GM23338 (cell line): ENCODE measurements at regions not wholly inside any gene's neighbourhood (a gene's known extent, or its start where the extent isn't known, plus 50 kb on each side); places are given as distances from the start of the nearest gene placed in this dataset.

Experiments used
- ATAC-seq: fragments of 200-7000 bp; cut with Tn5 transposase; 3 replicates; pipeline ENCODE4 v1.9.1; 2020
- DNase-seq: peaks from one replicate; pipeline ENCODE4 v3.0.0-alpha.2; 2015; ENCODE audit warnings: low spot score
- H2AFZ ChIP-seq: fragments of 200-600 bp; sonication (generic); 2 replicates; pipeline ENCODE4 v1.8.0; 2016; ENCODE audit warnings: antibody characterized with exemption, mild to moderate bottlenecking, moderate library complexity
- H3F3A ChIP-seq: fragments of 200-600 bp; sonication (generic); replicated peaks from 2 replicates; pipeline ENCODE4 v1.8.0; 2017; ENCODE audit warnings: antibody characterized with exemption, mixed run types, low read depth
- H3K27ac ChIP-seq: fragments of 200-600 bp; sonication (generic); 2 replicates; pipeline ENCODE4 v1.6.1; 2016; ENCODE audit warnings: low read depth
- H3K27me3 ChIP-seq: fragments of 200-600 bp; sonication (generic); 2 replicates; pipeline ENCODE4 v1.8.0; 2016; ENCODE audit warnings: mild to moderate bottlenecking, mixed run types, moderate library complexity; ENCODE audit not compliant: insufficient read depth
- H3K36me3 ChIP-seq: fragments of 200-600 bp; sonication (generic); 2 replicates; pipeline ENCODE4 v1.8.0; 2016; ENCODE audit warnings: mild to moderate bottlenecking; ENCODE audit not compliant: insufficient read depth
- H3K4me1 ChIP-seq: fragments of 200-600 bp; sonication (generic); 2 replicates; pipeline ENCODE4 v1.8.0; 2016; ENCODE audit warnings: mild to moderate bottlenecking, moderate library complexity; ENCODE audit not compliant: insufficient read depth
- H3K4me2 ChIP-seq: fragments of 200-600 bp; sonication (generic); 2 replicates; pipeline ENCODE4 v1.7.1; 2017; ENCODE audit warnings: mixed run types
- H3K4me3 ChIP-seq: fragments of 200-600 bp; sonication (generic); 2 replicates; pipeline ENCODE4 v1.6.1; 2016; ENCODE audit warnings: mixed run types
- H3K79me2 ChIP-seq: fragments of 200-600 bp; sonication (generic); replicated peaks from 2 replicates; pipeline ENCODE4 v1.8.0; 2017; ENCODE audit warnings: mild to moderate bottlenecking; ENCODE audit not compliant: insufficient read depth
- H3K9me2 ChIP-seq: fragments of 200-600 bp; sonication (generic); 2 replicates; pipeline ENCODE4 v1.8.0; 2017; ENCODE audit not compliant: insufficient read depth
- H4K20me1 ChIP-seq: fragments of 200-600 bp; sonication (generic); replicated peaks from 2 replicates; pipeline ENCODE4 v1.8.0; 2017; ENCODE audit warnings: mild to moderate bottlenecking; ENCODE audit not compliant: insufficient read depth
- H3K27ac Mint-ChIP-seq: 2 replicates; pipeline ENCODE4 v1.8.0; 2020; ENCODE audit warnings: inconsistent platforms, mild to moderate bottlenecking, moderate library complexity, mixed read lengths
- H3K27me3 Mint-ChIP-seq: 3 replicates; pipeline ENCODE4 v1.8.0; 2022; ENCODE audit warnings: low read depth, mild to moderate bottlenecking, moderate library complexity, mixed read lengths, inconsistent platforms; ENCODE audit not compliant: insufficient read depth, poor library complexity
- H3K36me3 Mint-ChIP-seq: 3 replicates; pipeline ENCODE4 v1.8.0; 2021; ENCODE audit warnings: low read depth, mild to moderate bottlenecking, inconsistent platforms, moderate library complexity, mixed read lengths
- H3K4me1 Mint-ChIP-seq: 3 replicates; pipeline ENCODE4 v1.8.0; 2020; ENCODE audit warnings: mild to moderate bottlenecking, inconsistent platforms, mixed read lengths
- H3K4me3 Mint-ChIP-seq: 3 replicates; pipeline ENCODE4 v1.8.0; 2021; ENCODE audit warnings: moderate library complexity, mild to moderate bottlenecking, inconsistent platforms, mixed read lengths
- H3K9me3 Mint-ChIP-seq: 3 replicates; pipeline ENCODE4 v1.8.0; 2020; ENCODE audit warnings: moderate library complexity, mild to moderate bottlenecking, inconsistent platforms, mixed read lengths
- CREB1 ChIP-seq: fragments of 250-450 bp; sonication (Bioruptor Pico); IDR thresholded peaks from 2 replicates; pipeline ENCODE4 v1.5.0; 2020; ENCODE audit warnings: low read depth, mild to moderate bottlenecking, moderate library complexity
- CTCF ChIP-seq, 2 experiments: fragments of 200-600 bp in 1 of 2; sonication (generic) in 1 of 2; conservative IDR thresholded peaks; 2 replicates each; pipeline versions ENCODE4 v1.5.1 to v1.6.1; 2016 to 2017; ENCODE audit warnings: antibody characterized with exemption in 2 of 2, low read depth in 2 of 2, mild to moderate bottlenecking in 2 of 2, moderate library complexity in 1 of 2
- ETS1 ChIP-seq: IDR thresholded peaks from 2 replicates; pipeline ENCODE4 v1.6.1; 2016; ENCODE audit warnings: antibody characterized with exemption
- EZH2 ChIP-seq: fragments of 200-600 bp; sonication (generic); IDR thresholded peaks from one replicate; pipeline ENCODE4 v1.8.0; 2017; ENCODE audit warnings: antibody characterized with exemption, mild to moderate bottlenecking, low read depth; ENCODE audit not compliant: unreplicated experiment
- EZH2phosphoT487 ChIP-seq: fragments of 200-600 bp; sonication (generic); IDR thresholded peaks from one replicate; pipeline ENCODE4 v1.8.1; 2018; ENCODE audit warnings: antibody characterized with exemption; ENCODE audit not compliant: unreplicated experiment
- JUNB ChIP-seq: IDR thresholded peaks from one replicate; pipeline ENCODE4 v1.6.1; 2016; ENCODE audit warnings: antibody characterized with exemption; ENCODE audit not compliant: unreplicated experiment
- NANOG ChIP-seq: IDR thresholded peaks from 2 replicates; pipeline ENCODE4 v1.6.1; 2016; ENCODE audit warnings: antibody characterized with exemption, borderline replicate concordance
- POLR2AphosphoS5 ChIP-seq: IDR thresholded peaks from 2 replicates; pipeline ENCODE4 v1.6.1; 2016; ENCODE audit warnings: antibody characterized with exemption, low read depth
- REST ChIP-seq: IDR thresholded peaks from one replicate; pipeline ENCODE4 v1.6.1; 2018; ENCODE audit warnings: antibody characterized with exemption; ENCODE audit not compliant: unreplicated experiment
- STAT1 ChIP-seq: IDR thresholded peaks from one replicate; pipeline ENCODE4 v1.6.1; 2016; ENCODE audit warnings: antibody characterized with exemption; ENCODE audit not compliant: unreplicated experiment
- ZNF114 ChIP-seq: fragments of 250-450 bp; sonication (Bioruptor Pico); IDR thresholded peaks from 2 replicates; pipeline ENCODE4 v1.5.0; 2020; ENCODE audit warnings: mild to moderate bottlenecking, moderate library complexity
- ZNF331 ChIP-seq: fragments of 250-450 bp; sonication (Bioruptor Pico); IDR thresholded peaks from 2 replicates; pipeline ENCODE4 v1.5.0; 2020; ENCODE audit warnings: low read depth, mild to moderate bottlenecking, moderate library complexity
- ZNF462 ChIP-seq: fragments of 250-450 bp; sonication (Bioruptor Pico); IDR thresholded peaks from 2 replicates; pipeline ENCODE4 v1.5.0; 2020; ENCODE audit warnings: mild to moderate bottlenecking, moderate library complexity

- H3K36me3 ChIP-seq = no peaks in the 10 kb centered on the region
- H3K27me3 Mint-ChIP-seq = no peaks in the 10 kb centered on the region
- H3K27me3 ChIP-seq = no peaks in the 10 kb centered on the region
- H3K4me3 Mint-ChIP-seq = no peak overlapping the region
- no peak overlapping the region for H3K4me2 ChIP-seq
- no peak for ATAC-seq
- H3K4me3 ChIP-seq = no peak overlapping the region
- no peaks in the 10 kb centered on the region for H3K9me2 ChIP-seq
- no peak overlapping the region for H3K27ac Mint-ChIP-seq
- TF ChIP-seq ZNF462 (CRISPR knock-in tag) (no peak), JUNB (no peak), CTCF (conservative IDR thresholded peaks at IDR 0.05; ENCODE audit: low read depth in 2 of 2) (no peak), POLR2AphosphoS5 (no peak), EZH2 (no peak), STAT1 (no peak), ETS1 (no peak), NANOG (no peak), ZNF114 (CRISPR knock-in tag) (no peak), ZNF331 (no peak), CREB1 (CRISPR knock-in tag) (no peak), REST (no peak), EZH2phosphoT487 (no peak)
- no peaks in the 10 kb centered on the region for H3K4me1 ChIP-seq
- no peak overlapping the region for H2AFZ ChIP-seq
- H3K9me3 Mint-ChIP-seq = no peaks in the 10 kb centered on the region; the same call in 2 of the 3 replicates
- H4K20me1 ChIP-seq = no peaks in the 10 kb centered on the region
- H3K27ac ChIP-seq = no peak overlapping the region
- no peaks in the 10 kb centered on the region for H3K79me2 ChIP-seq
- H3K36me3 Mint-ChIP-seq = peaks cover 8% of the 10 kb centered on the region; the same call in 2 of the 3 replicates
- H3F3A ChIP-seq = no peaks in the 10 kb centered on the region
- no peak for DNase-seq
- H3K4me1 Mint-ChIP-seq = peaks cover 4% of the 10 kb centered on the region; the same call in 2 of the 3 replicates
Observed at GRCh38 chrX:15989716-15990115, 133.6 kb upstream of the GRPR start.
